A204.1 (cell line): ENCODE measurements at regions not wholly inside any gene's neighbourhood (a gene's known extent, or its start where the extent isn't known, plus 50 kb on each side); places are given as distances from the start of the nearest gene placed in this dataset.

ENCODE experiments used
- FAIRE-seq: peaks from 2 replicates; lab custom pipeline; 2012; peaks lifted over from hg19 to GRCh38; lab: Jason Lieb, UNC

- no peak for FAIRE-seq
Measured at GRCh38 chr18:78635093-78635800, 344.4 kb upstream of the SALL3 start.

- no peak for FAIRE-seq
Measured at GRCh38 chr18:78636260-78636659, 343.4 kb upstream of the SALL3 start.

- FAIRE-seq = no peak
Measured at GRCh38 chr18:78637442-78638402, 341.9 kb upstream of the SALL3 start.

- no peak for FAIRE-seq
Measured at GRCh38 chr18:78639006-78639950, 340.3 kb upstream of the SALL3 start.

GRCh38 chr18:78640246-78640995 is 339.2 kb upstream of the SALL3 start:
- FAIRE-seq = no peak

GRCh38 chr18:78641689-78642231 is 337.9 kb upstream of the SALL3 start:
- no peak for FAIRE-seq

GRCh38 chr18:78642296-78642951 is 337.2 kb upstream of the SALL3 start:
- FAIRE-seq = no peak

GRCh38 chr18:78643004-78643403 is 336.6 kb upstream of the SALL3 start:
- FAIRE-seq = no peak

GRCh38 chr18:78643981-78644380 is 335.6 kb upstream of the SALL3 start:
- no peak for FAIRE-seq

GRCh38 chr18:78645216-78645615 is 334.4 kb upstream of the SALL3 start:
- FAIRE-seq = no peak

- no peak for FAIRE-seq
Measured at GRCh38 chr18:78647018-78647417, 332.6 kb upstream of the SALL3 start.

- FAIRE-seq = no peak
Measured at GRCh38 chr18:78649421-78649820, 330.2 kb upstream of the SALL3 start.

- no peak for FAIRE-seq
Measured at GRCh38 chr18:78650926-78651325, 328.7 kb upstream of the SALL3 start.

GRCh38 chr18:78652001-78652545 is 327.5 kb upstream of the SALL3 start:
- no peak for FAIRE-seq

GRCh38 chr18:78655921-78656320 is 323.7 kb upstream of the SALL3 start:
- FAIRE-seq = no peak

GRCh38 chr18:78656346-78656925 is 323.2 kb upstream of the SALL3 start:
- no peak for FAIRE-seq

GRCh38 chr18:78658531-78658930 is 321.1 kb upstream of the SALL3 start:
- FAIRE-seq = no peak

- no peak for FAIRE-seq
Measured at GRCh38 chr18:78659057-78659456, 320.6 kb upstream of the SALL3 start.

GRCh38 chr18:78659748-78660147 is 319.9 kb upstream of the SALL3 start:
- no peak for FAIRE-seq

- no peak for FAIRE-seq
Measured at GRCh38 chr18:78660311-78660710, 319.3 kb upstream of the SALL3 start.
